ENCODE measurements at regions not wholly inside any gene's neighbourhood (a gene's known extent, or its start where the extent isn't known, plus 50 kb on each side); places are given as distances from the start of the nearest gene placed in this dataset.

DNA sequence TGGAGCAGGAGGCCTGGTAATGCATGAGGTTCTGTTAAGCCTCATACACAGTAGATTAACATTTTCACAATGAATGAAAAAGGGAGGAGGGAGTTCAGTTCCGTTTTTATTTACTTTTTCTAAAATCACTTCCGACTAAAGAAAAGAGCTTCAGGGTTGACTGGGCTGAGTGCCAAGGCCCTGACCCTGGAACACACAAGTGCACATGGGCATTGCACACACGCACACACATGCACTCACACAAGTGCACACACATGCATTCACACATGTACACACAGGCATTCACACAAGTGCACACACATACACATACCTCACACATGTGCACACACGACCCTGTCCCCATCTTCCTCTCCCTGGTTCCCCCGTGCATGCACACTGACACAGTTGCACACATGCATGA is 303.3 kb downstream of the BRD1 start:
- TF ChIP-seq, protein P1, sequence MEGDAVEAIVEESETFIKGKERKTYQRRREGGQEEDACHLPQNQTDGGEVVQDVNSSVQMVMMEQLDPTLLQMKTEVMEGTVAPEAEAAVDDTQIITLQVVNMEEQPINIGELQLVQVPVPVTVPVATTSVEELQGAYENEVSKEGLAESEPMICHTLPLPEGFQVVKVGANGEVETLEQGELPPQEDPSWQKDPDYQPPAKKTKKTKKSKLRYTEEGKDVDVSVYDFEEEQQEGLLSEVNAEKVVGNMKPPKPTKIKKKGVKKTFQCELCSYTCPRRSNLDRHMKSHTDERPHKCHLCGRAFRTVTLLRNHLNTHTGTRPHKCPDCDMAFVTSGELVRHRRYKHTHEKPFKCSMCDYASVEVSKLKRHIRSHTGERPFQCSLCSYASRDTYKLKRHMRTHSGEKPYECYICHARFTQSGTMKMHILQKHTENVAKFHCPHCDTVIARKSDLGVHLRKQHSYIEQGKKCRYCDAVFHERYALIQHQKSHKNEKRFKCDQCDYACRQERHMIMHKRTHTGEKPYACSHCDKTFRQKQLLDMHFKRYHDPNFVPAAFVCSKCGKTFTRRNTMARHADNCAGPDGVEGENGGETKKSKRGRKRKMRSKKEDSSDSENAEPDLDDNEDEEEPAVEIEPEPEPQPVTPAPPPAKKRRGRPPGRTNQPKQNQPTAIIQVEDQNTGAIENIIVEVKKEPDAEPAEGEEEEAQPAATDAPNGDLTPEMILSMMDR (IDR thresholded peaks at IDR 0.05) = no peak
- no peak for TF ChIP-seq POLR2A (IDR thresholded peaks at IDR 0.05)
